ENCODE measurements at regions not wholly inside any gene's neighbourhood (a gene's known extent, or its start where the extent isn't known, plus 50 kb on each side); places are given as distances from the start of the nearest gene placed in this dataset.
A peak's percentile ranks its signal among the peaks of the same experiment; 100 is the strongest.

GRCh38 chr9:121561385-121562222 is 62.0 kb upstream of the GGTA1 start (continued):
- no peak for TF ChIP-seq TIGD3 (CRISPR knock-in tag; IDR thresholded peaks at IDR 0.05; ENCODE audit: borderline replicate concordance)
- TF ChIP-seq CTCF (CRISPR knock-in tag; IDR thresholded peaks at IDR 0.05): peak; percentile 22
- no peak for TF ChIP-seq FOXP1 (IDR thresholded peaks at IDR 0.05)
- TF ChIP-seq FOXP1 (CRISPR knock-in tag; IDR thresholded peaks at IDR 0.05): 0 out of 2 replicates have a peak, but pooled peaks have one; percentile 14
- TF ChIP-seq SCMH1 (CRISPR knock-in tag; IDR thresholded peaks at IDR 0.05; ENCODE audit: borderline replicate concordance): no peak
- TF ChIP-seq ZNF318 (CRISPR knock-in tag; IDR thresholded peaks at IDR 0.05): no peak
